ENCODE measurements at regions not wholly inside any gene's neighbourhood (a gene's known extent, or its start where the extent isn't known, plus 50 kb on each side); places are given as distances from the start of the nearest gene placed in this dataset.

DNA sequence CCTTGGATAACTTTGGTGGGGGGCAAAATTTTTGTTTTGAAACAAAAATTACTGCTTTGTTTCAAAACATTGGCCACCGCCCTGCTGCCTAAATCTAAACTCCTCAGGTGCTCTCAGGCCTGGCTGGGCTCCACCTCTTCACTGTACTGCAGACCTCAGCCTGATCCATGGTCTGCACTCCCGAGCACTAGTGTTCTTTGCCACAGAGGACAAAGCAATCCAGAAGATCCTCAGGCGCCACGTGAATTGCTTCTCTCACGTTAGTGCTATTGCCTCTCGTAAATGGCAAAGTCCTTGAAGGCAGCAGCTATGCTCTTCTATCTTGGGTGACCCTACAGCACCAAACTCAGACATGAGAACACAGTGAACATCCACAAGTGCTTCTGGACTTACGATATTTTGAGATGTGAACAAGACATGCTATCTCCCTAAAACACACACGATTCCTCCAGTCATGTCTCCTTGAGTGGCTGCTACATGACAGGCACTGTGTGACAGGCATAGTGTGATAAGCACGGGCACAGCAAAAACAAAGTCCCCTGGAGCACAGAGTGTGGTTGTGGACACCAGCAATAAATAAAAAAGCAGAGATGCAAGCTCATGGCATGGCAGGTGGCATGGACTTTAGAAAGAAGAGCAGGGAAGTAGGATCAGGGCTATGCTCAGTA is 582.1 kb upstream of the DPP6 start:
- no peak overlapping the region for H3K4me3 Mint-ChIP-seq (ENCODE audit: unreplicated experiment)
- TF ChIP-seq, protein P1, sequence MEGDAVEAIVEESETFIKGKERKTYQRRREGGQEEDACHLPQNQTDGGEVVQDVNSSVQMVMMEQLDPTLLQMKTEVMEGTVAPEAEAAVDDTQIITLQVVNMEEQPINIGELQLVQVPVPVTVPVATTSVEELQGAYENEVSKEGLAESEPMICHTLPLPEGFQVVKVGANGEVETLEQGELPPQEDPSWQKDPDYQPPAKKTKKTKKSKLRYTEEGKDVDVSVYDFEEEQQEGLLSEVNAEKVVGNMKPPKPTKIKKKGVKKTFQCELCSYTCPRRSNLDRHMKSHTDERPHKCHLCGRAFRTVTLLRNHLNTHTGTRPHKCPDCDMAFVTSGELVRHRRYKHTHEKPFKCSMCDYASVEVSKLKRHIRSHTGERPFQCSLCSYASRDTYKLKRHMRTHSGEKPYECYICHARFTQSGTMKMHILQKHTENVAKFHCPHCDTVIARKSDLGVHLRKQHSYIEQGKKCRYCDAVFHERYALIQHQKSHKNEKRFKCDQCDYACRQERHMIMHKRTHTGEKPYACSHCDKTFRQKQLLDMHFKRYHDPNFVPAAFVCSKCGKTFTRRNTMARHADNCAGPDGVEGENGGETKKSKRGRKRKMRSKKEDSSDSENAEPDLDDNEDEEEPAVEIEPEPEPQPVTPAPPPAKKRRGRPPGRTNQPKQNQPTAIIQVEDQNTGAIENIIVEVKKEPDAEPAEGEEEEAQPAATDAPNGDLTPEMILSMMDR (IDR thresholded peaks at IDR 0.05; ENCODE audit: partially characterized antibody, unreplicated experiment): no peak
- H3K27me3 Mint-ChIP-seq (ENCODE audit: unreplicated experiment): peaks cover 4% of the 10 kb centered on the region
- peaks cover 8% of the 10 kb centered on the region for H3K36me3 Mint-ChIP-seq (ENCODE audit: unreplicated experiment)
- no peaks in the 10 kb centered on the region for H3K4me1 Mint-ChIP-seq (ENCODE audit: low read depth, unreplicated experiment)
- peaks cover 19% of the 10 kb centered on the region for H3K9me3 Mint-ChIP-seq (ENCODE audit: unreplicated experiment)
- no peak for DNase-seq
- H3K27ac Mint-ChIP-seq (ENCODE audit: unreplicated experiment): no peak overlapping the region

DNA sequence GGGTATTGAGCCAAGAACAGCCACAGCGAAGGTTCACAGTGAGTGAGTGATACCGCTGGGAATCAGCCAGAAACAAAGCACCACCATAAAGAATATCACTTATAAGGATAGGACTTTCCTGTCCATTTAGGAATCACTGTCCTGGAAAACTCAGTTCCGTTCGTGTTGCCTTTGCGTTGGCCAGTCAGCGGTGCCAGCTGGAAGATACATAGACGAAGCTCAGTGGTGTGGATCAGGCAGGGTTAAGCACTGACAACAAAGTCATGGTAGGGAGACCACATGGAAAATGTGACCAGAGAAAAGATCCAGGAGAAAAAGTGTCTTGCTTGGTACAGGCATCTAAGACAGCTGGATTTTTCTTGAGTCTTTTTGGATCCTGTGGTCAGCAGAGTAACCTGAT is 579.7 kb upstream of the DPP6 start:
- H3K36me3 Mint-ChIP-seq (ENCODE audit: unreplicated experiment): peaks cover 8% of the 10 kb centered on the region
- H3K4me3 Mint-ChIP-seq (ENCODE audit: unreplicated experiment): no peak overlapping the region
- H3K27me3 Mint-ChIP-seq (ENCODE audit: unreplicated experiment): peaks cover 4% of the 10 kb centered on the region
- H3K9me3 Mint-ChIP-seq (ENCODE audit: unreplicated experiment): peaks cover 18% of the 10 kb centered on the region
- TF ChIP-seq, protein P1 (IDR thresholded peaks at IDR 0.05; ENCODE audit: partially characterized antibody, unreplicated experiment): no peak
- no peaks in the 10 kb centered on the region for H3K4me1 Mint-ChIP-seq (ENCODE audit: low read depth, unreplicated experiment)
- H3K27ac Mint-ChIP-seq (ENCODE audit: unreplicated experiment): no peak overlapping the region
- DNase-seq: no peak

DNA sequence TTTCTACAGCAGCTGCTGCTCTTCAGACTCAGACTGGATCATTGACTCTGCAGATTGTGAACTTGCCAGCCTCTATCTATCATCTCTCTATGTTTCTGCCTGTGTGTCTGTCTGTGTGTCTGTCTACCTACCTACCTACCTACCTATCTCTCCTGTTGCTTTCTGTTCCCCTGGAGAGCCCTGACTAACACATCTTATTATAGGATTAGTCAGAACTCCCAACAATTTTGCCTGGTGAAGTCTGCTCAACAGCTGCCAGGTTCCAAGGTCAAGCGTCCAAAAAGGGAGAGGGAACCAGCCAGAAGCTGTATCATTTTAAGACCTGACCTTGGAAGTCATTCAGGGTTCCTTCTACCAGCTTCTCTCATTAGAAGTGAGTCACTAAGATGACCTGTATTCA is 579.0 kb upstream of the DPP6 start:
- Mint-ChIP-seq H3K27me3 (ENCODE audit: unreplicated experiment) (peaks cover 6% of the 10 kb centered on the region), H3K9me3 (ENCODE audit: unreplicated experiment) (peaks cover 18% of the 10 kb centered on the region), H3K36me3 (ENCODE audit: unreplicated experiment) (peaks cover 8% of the 10 kb centered on the region), H3K4me1 (ENCODE audit: low read depth, unreplicated experiment) (no peaks in the 10 kb centered on the region), H3K4me3 (ENCODE audit: unreplicated experiment) (no peak overlapping the region), H3K27ac (ENCODE audit: unreplicated experiment) (no peak overlapping the region)
- DNase-seq: no peak
- TF ChIP-seq, protein P1 (IDR thresholded peaks at IDR 0.05; ENCODE audit: partially characterized antibody, unreplicated experiment): no peak

DNA sequence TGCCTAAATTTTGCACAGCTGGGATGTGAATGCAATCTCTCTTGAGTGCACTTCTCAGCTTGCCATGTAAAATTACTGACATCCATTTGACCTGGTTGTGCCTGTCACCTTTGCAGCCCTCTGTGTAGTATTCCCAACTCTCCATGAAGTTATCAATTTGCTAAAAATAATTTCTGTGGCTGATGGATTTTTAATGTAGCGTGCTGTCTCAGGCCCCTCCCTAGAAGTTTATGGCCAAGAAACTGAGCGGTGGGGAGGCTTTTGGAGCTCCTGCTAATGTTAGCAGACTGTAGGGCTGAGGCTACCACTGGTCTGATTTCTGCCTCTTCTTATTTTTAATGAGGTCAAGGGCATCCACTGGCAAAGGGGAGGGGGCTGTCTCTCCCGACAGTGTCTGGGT is 577.0 kb upstream of the DPP6 start:
- H3K9me3 Mint-ChIP-seq (ENCODE audit: unreplicated experiment): peaks cover 18% of the 10 kb centered on the region
- TF ChIP-seq, protein P1 (IDR thresholded peaks at IDR 0.05; ENCODE audit: partially characterized antibody, unreplicated experiment): no peak

DNA sequence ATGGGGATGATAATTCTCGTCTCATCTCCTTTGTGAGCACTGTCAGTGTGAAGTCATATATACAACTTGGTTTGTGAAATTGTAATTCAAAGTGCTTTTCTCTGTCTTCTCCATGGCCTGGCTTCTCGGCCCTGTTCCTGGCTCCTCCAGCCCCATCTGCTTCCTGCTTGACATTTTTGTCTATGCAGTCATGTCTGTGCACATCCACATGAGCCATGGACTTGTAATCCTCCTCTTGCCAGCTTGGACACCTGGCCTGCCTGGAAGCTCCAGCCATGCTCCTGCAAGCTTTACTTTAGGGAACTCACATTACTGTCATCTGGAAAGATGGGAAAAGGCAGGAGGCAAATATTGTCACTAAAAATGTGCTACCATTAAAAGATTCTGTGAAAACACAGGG is 576.0 kb upstream of the DPP6 start:
- H3K36me3 Mint-ChIP-seq (ENCODE audit: unreplicated experiment): no peaks in the 10 kb centered on the region
- TF ChIP-seq, protein P1 (IDR thresholded peaks at IDR 0.05; ENCODE audit: partially characterized antibody, unreplicated experiment): no peak
- DNase-seq: no peak
- H3K27me3 Mint-ChIP-seq (ENCODE audit: unreplicated experiment): peaks cover 7% of the 10 kb centered on the region
- no peaks in the 10 kb centered on the region for H3K4me1 Mint-ChIP-seq (ENCODE audit: low read depth, unreplicated experiment)
- H3K4me3 Mint-ChIP-seq (ENCODE audit: unreplicated experiment): no peak overlapping the region
- H3K27ac Mint-ChIP-seq (ENCODE audit: unreplicated experiment): no peak overlapping the region
- H3K9me3 Mint-ChIP-seq (ENCODE audit: unreplicated experiment): peaks cover 13% of the 10 kb centered on the region

More for the DNA sequence above, 577.0 kb upstream of the DPP6 start:
- H3K4me1 Mint-ChIP-seq (ENCODE audit: low read depth, unreplicated experiment): no peaks in the 10 kb centered on the region
- DNase-seq: no peak
- no peak overlapping the region for H3K27ac Mint-ChIP-seq (ENCODE audit: unreplicated experiment)
- peaks cover 11% of the 10 kb centered on the region for H3K27me3 Mint-ChIP-seq (ENCODE audit: unreplicated experiment)
- peaks cover 8% of the 10 kb centered on the region for H3K36me3 Mint-ChIP-seq (ENCODE audit: unreplicated experiment)
- no peak overlapping the region for H3K4me3 Mint-ChIP-seq (ENCODE audit: unreplicated experiment)
